Stimulated activated CD4-positive, alpha-beta T cell treated with anti-CD3 and anti-CD28 coated beads, TNF-alpha, amount 100 ng/mL, for 48 hours (primary cell): ENCODE measurements at regions not wholly inside any gene's neighbourhood (a gene's known extent, or its start where the extent isn't known, plus 50 kb on each side); places are given as distances from the start of the nearest gene placed in this dataset.

Experiments used
- DNase-seq, 3 donors: peaks; one replicate each; pipeline ENCODE4 v3.0.0-alpha.2; 2020; ENCODE audit warnings: low read depth in 3 of 3

DNA sequence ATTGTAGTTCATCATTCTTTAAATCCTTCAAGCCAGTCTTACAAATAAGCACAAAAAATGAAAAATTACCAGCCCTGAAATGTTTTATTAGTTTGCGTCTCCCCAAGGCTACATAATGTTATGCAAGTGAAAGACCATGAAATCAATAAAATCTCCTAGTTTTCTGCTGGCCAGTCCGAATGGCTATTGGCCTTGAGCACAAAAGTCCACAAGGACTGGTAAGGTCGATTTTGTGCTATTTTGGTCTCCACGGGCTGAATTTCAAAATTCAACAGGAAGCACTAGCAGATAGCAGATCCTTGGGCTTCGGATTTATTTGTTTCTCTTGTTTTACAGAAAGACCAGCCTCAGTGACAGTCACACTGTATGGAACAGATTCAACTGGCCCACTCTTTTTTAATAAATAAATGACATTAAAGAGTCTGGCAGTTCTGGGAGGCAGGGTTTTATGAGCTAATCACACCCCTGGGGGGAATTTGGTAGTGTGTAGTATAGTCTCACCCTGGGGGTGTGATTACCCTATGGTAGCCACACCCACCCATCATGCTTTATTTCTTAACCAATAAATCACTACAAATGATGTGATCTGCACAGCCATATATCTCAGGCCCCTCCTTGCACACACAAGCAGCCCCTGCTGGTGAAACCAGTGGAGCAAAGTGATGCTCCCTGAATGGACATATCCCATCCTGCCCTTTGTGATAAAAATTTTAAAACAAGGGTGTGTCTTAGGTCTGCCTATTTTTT lies 51.1 kb upstream of the TMEM33 start:
- no peak for DNase-seq

DNA sequence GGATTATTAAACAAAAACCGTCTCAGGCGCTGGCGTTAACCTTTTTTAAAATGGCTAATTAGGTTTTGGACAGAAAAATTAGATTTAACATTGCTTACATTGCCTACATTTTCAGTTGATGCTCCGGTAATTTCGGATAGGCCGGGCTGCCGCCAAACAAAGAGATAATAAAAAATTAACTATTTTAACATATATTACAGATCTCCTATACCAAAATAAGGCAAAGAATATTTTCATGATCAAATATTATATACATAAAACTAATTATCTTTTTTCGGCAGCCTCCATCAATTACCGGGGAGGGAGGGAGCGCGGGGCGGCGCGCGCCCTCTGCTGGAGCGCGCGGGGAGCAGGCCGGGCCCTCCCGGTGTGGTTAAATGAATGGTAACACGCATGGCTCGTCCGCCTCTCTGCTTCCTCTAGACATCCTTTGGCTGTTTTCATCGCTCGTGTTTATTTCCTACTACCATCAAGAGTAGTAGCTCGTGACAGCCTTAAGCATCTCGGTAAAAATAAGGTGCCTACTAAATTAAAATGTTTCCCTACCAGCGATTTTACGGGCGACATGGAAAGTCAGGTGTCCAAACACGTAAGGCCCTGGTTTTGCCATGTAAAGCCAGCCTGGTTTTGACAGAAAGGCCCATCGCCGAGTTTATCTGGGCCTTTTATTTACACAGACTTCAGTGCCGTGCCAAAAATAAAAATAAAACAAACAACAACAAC lies 52.4 kb upstream of the TMEM33 start:
- DNase-seq = peak in 1 of 3 donors; percentile 34

DNA sequence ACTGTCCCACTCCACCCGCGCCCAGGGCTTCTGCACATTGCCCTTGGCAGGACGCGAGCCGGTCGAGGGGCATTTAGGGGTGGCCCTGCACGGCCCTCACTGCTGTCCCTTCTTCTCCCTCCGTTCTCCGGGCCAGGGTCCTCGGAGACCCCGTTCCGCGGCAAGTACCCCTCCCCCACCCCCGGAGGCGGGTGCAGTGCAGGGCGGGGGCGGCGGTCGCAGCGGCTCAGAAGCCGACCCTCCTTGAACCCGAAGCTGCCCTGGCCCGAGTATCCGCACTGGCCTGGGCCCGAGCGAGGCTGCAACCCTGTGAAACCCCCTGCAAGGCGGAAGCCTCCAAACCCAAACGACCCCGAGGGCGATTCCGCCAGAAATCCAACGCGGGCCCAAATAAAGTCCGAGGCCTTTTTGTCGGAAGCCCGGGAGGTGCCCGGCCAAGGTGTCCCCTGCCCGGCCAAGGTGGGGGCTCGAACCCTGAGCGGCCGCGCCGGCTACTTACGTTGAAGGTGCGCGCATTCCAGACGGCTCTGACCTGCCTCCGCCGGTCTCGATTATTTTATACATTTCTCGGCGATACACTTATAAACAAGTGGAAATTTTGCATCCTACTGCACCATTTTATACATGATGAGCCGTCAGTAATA lies 53.1 kb upstream of the TMEM33 start:
- DNase-seq = no peak

DNA sequence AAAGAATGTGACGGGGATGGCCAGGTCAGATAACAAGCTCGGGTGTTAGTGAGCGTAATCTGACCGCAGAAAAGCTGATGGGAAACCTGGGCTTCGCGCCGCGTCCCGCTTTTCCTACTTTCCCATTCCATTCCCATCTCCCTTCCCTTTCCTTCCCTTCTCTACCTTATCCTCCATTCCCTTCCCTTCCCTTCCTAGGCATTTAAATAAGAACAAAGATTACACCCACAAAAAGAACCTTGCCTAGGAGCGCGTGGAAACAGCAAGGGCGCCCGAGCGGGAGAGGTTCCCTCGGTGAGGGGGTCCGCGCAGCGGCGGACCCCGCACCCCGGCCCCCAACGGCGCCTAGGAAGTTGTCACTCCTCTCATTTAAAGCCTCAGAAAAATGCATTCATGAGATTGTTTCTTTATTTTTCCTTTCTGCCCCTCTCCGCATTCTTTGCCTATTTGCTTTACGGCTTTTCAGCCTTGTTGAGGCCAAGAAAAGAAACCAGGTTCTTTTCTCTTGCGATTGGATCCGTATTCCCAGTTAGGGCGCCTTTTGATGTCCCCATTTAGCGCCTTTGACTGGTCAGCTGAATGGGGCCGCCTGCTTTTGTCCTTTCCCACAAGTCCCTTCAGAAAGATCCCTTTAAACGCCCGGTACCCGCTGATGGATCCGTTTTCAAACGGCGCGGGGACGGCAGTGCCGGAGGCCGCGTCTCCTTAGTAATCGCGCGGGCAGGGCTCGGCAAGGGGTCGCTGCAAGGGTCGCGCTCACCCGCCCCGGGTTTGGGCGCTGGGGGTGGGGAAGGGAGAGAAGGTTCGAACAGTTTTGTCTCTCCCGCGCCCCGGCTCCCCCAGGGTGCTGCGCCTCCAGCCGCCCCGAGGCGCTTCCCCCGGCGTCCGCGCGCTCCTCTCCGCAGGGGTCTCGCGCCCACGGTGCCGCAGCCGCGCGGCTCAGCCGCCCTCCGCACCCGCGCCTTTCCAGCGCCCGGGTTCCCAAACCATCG lies 54.1 kb upstream of the TMEM33 start:
- DNase-seq = no peak

DNA sequence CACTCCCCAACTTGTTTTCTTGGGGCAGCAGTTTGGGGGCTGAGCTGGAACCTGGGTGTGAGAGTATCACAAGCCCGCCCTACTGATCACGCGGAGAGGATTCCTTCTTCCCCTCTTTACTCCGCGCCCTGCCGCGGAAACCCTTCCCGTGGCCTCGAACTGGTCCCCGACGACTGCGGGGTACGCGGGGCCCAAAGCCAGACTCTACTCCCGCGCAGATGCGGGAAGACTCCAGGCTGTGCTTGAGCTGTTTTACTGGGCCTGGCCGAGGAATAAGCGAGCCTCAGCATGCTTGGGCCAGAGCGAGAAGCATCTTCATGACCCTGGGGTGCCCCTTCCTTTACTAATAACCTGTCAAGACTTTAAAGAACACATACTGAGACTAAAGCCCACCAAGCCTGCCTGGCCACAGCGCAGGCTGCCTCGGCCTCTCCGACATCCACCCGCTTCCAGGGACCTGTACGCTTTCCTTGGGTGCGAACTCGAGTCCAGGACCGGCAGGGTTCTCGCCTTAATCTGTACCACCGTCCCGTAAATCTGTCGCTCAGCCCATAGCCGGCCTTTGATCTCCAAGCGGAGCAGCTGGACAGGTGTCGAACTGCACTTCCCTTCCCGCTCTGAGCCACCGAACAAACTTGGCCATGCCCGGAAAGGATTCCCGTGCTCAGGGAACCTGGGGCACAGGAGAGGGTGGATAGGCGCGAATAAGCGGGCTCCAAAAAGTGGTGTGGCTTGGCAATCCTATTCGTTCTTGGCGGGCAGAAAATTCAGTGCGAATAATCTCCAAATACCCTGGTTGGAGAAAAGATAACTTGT lies 55.0 kb upstream of the TMEM33 start:
- DNase-seq = no peak

DNA sequence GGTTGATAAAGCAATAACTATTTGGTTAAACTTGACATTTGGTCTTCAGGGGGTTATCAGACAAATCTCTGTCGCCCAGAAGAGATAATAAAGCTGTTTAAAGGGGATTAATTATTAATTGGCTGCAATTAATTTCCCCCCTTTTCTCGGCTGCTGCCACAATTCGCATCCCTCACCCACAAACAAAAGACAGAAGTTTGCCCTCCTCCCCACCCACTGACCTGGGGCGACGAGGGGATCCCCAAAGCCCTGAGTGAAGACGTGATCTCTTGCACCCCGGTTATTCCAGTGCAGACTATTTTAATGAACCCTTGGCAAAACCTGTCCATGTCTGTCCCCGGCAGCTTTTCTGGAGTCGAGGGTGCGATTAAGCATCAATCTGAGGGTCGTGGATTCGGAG lies 55.7 kb upstream of the TMEM33 start:
- no peak for DNase-seq

DNA sequence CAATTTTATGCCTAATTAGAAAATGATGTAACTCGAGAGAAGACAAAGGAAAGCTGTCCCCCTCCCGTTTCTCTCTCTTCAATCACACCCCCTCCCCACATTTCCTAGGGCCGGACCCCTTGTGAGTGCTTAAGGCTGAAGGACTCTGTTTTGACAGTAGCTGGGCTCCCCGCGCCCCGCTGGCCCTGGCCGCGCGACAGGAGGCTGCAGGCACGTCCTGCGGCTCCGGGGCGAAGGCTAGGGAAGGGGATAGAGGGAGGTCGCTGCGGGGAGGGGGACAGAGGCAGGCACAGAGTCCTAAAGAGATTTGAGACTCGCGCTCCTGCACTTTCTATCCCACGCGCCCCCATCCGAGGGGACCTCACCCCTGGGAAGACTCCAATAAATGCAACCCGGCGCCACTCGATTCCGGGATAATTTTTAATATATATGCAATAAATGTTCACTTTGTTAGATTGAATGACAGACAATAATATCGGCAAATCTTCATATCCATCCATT lies 56.2 kb upstream of the TMEM33 start:
- no peak for DNase-seq

DNA sequence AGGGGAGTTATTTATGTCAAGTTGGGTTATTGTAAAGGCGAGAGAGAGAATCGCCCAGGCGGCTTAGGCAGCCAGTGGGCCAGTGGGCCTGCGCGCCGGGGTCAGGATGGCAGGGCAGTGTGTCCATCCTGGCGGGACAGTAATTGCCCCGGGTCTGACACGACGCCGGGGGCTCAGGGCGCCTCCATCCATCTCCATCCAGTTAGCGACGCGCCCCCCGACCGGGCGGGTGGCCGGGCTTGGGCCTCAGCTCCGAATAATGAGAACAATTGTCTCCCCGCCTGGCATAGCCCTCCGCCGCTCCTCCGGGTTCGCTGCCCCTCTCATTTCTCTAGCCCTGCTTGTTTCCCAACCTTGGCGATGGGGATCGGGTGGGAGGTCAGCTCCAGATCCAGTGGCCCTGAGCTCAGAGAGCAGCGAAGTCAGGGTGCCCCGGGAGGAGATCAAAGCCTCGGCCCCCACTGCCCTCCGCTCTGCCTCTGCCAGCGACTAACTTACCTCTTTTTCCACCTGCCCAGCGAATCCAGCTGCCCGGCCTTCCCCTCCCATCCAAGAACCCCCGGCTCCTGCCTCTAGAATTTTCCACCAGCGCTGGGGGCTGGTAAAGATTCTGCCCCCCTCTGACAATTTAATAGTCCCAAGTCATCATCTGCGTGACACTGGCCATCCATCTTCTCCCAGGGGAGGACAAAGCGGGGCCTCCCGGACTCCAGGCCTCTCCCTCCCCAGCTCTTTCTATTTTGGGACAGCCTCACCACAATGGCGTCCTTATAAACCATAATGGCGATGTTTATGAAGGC lies 56.9 kb upstream of the TMEM33 start:
- DNase-seq = no peak

DNA sequence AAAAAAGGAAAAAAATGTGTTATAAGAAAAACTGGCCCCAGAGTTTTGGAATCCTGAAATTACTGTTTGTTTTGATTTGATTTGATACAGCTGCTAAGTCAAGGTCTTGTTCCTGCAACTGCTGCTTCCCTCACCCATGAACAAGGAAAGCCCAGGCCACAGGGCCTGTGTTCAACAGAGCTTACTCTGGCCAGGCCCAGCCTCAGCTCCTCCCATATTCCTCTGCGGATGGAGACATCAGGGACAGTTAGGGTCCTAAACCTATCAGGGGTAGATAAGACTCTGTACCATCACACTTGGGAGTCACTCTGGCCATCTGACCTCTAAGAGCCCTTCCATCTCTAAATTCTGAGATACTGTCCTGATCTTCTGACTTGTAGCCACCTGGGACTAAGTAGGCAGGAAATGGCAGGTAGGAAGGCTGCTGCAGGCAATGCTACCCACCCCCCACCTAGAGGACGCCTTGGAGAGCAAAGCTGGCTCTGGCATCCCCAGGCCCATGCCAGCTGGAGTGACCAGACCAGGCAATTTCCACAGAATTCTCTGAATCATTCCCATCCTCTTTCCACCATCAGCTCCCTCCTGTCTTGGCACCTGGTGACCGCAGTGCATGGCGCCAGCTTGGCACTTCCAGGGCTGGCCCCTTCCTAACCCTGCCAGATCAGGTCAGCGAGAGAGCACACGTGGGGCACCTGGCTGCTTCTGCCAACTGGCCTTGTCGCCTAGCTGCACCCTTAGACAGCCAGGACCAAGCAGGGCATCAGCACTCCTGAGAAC lies 58.0 kb upstream of the TMEM33 start:
- no peak for DNase-seq

DNA sequence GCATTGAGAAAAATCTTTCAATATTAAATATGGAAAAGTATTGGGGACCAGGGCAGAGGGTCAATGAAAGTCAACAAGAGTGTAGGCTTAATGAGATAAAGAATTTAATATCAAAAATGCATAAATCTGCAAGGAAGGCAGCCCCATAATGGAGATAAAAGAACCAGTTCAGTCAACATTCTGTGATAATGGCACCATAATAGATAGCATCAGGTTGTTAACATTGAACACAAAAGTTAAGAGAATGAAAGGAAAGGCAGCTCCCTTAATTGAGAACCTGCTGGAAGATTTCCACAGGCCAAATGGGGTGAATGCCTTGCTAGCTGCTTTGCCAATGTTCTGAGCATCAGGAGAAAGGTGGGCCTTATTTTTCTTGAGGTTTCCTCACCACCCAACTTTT lies 60.4 kb upstream of the TMEM33 start:
- no peak for DNase-seq

DNA sequence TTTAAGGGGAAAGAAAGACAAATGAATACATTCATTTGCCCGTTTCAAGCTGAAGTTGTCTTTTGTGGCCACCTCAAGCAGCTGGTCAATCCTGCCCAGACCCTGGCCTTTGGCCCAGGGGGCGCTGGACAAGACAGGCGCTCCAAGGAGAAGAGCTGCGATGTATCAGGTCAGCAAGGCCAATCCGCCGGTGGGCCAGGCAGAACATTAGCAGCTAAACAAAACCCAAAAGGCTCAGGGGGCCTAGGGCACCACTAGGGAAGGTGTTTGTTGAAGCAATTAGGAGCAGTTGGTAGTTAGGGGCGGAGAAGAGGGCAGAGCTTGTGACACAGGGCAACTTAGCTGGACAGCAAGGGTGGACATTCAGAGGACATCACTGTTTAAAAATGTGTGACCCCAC lies 60.8 kb upstream of the TMEM33 start:
- DNase-seq = no peak

DNA sequence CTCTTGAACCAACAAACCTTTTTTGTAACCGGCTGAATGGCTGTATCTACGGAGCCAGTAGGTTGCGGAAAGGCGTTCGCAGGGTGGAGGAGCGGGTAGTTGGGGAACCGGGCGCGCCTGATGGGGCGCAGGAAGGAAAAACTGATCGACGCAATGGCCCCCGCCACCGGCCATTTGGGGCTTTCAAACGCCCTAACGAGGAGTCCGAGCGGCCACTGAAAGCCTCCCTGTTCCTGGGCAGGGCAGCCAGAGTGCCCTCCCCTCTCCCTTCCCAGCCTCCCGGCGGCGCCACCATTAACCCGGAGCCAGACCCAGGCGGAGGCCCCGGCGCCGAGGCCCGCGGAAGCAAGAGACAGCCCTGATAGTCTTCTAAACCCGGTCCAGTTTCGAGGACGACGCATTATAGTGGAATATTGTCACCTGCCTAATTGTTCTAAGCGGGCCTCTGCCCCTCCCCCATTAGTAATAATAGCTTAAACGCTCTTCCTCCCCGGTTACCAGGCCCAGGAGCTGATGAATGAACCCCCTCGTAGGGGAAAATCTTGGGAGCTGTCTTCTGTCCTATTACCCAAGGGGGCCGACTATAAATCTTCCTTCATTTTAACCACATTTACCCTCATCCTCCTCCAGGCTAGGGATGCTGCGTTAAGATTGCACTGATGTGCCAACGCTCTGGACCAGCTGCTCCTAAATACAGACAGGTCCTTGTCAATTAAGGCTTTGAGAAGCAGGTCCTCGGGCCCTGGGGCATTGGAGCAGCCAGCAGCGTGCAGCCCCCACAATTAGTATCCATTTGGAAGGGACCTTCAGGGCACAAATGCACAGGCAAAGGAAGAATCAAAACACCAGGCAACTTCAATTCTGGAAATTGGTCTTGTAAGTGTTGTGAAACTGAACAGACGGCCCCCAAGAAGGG lies 61.6 kb upstream of the TMEM33 start:
- DNase-seq = no peak

DNA sequence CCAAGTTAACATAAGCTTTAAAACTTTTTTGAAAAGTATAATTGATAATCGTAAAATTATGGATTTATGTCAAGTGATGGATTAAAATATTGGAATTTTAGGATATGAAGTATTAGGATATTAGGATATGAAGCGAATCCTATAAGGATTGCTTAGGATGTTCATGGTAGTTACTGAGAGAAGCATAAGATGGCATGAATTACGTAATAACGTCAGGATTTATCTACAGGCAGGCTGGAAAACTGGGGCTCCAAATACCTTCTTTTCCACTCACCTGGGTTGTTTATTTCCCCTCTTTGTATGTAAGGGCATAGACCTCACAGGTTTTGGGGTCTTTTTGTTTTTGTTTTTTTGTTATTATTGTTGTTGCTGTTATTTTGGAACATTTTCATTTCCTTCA lies 65.2 kb upstream of the TMEM33 start:
- no peak for DNase-seq

DNA sequence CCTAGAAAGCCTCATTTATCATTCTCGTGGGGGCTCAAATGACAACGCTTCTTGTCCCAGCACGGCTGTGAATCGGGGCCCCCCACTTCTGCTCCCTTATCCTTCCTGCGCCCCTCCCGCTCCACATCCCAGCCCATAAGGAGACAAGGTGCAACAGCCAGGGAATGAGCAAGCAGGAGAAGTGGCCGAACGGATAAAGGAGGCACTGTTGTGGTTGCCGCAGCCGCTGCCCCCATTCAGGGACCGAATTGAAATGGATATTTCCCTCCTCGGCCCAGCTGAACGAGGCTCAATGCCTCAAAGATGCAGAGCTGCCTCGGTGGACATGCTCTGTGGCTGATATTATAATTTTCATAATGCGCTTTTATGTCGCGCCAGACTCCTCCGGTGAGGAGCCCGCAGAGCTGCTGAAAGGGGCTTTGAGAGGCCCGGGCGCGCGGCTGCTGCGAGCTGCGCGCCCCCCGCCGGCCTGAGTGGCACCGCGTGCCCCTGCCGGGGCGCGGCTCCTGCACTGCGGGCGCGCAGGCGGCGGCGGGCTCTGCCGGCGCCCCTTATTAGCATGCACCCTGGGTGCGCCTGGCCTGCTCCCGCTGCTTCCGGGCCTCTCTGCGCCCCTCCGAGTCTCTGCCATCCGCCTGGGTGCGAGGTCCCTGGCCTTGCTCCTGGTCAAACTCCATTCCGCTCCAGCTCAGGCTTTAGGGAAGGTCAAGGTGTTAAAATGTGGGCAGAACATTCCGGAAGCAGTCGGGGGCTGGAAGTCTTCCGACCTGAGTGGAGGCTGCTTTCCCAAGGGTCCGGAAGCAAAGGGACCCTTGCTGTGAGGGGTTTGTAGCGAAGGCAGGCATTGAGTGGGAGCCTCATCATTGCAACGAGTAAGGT lies 68.2 kb upstream of the TMEM33 start:
- DNase-seq = no peak

DNA sequence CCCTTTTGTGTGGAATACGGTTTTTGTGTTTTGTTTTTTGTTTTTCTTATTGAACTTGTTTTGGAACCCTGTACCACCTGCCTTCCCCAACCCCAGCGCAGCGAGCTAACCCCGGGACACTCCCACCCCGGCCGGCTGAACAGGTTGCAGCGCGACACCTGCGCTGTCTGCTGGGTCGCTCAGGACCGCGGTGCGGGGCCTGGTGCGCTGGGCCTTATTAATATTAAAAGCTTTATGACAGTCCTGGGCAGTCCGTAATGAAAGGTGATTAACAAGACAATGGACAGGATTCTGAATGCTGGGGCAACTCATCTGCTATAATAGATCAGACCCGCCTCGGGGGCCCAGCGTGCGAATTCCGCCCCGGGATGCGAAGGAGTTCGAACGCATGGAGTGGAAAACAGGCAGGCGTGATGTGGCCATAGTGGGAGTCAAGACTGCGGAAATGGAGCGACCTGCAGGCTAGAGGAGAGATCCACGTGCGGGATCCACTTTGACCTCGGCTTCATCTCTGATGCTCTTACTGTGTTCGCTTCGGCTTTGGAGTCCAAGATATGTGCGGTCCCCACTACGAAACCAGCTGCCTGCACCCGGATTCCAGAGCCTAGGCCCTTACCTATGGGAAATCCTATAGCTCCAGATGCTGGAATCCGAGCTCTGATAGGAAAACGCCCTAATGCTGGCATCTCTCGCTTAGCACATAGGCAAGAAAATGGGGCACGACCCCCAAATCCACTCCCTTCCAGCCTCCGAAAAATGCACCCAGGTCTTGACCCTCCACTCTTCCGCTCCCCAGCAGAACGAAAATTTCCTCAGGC lies 69.0 kb upstream of the TMEM33 start:
- DNase-seq = no peak

DNA sequence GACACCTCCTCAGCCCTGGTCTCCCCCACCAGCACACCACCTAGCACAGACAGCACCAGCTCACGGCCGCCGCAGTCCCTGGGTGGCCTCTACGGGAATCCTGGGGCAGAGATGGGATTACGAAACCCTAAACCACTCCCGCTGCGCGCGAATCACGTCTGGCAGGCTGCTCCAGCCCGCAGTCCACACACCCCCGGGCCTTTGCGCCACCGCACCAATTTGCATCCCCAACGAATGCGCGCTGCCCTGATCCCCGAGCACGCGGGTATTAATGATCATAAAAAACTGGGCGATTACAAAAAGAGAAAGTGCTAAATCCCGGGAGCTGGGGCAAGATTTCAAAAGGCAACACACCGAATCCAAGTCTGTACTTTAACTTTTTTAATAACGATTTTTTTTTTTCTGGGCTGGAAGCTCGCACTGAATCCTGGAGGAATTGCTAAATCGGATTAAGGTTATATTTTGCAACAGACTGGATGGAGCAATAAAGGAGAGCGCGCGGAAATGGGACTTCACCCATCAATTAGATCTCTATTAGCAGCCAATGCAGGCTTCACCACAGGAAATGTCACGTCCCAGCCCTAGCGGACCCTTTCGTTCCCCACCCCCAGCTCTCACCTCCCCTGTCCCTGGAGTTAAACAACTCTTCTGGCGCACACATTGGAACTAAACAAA lies 69.8 kb upstream of the TMEM33 start:
- no peak for DNase-seq
